Activated B cell treated with CpG ODN at 0.5 μM for 24 hours (primary cell): ENCODE measurements at regions not wholly inside any gene's neighbourhood (a gene's known extent, or its start where the extent isn't known, plus 50 kb on each side); places are given as distances from the start of the nearest gene placed in this dataset.
"Not testable (repeated sequence)": the region's sequence is repeated elsewhere in the genome, so short reads cannot be mapped to it uniquely, and the experiment has no call there.

ENCODE experiments used
- ATAC-seq: fragments of 200-7000 bp; cut with Tn5 transposase; one replicate; pipeline ENCODE4 v1.10.0; 2021; ENCODE audit warnings: low read depth, mild to moderate bottlenecking, moderate library complexity
- CTCF ChIA-PET: fragments of 350-600 bp; sonication (Branson Sonifier 250); formaldehyde crosslinking; loops from one replicate; lab custom pipeline; 2021; ENCODE audit warnings: antibody characterized with exemption; lab: Charles Lee
- POLR2A ChIA-PET: fragments of 350-600 bp; sonication (Branson Sonifier 250); formaldehyde crosslinking; loops from one replicate; lab custom pipeline; 2021; ENCODE audit warnings: antibody characterized with exemption; lab: Charles Lee
- DNase-seq: peaks from one replicate; pipeline ENCODE4 v3.0.0; 2022
- H3K27ac Mint-ChIP-seq: one replicate; pipeline ENCODE4 v1.8.0; 2020; ENCODE audit warnings: mixed read lengths
- H3K27me3 Mint-ChIP-seq: one replicate; pipeline ENCODE4 v1.8.0; 2021; ENCODE audit warnings: mixed read lengths
- H3K36me3 Mint-ChIP-seq: one replicate; pipeline ENCODE4 v1.8.0; 2021; ENCODE audit warnings: low read depth, mixed read lengths
- H3K4me1 Mint-ChIP-seq: one replicate; pipeline ENCODE4 v1.8.0; 2021; ENCODE audit warnings: mixed read lengths
- H3K4me3 Mint-ChIP-seq: one replicate; pipeline ENCODE4 v1.8.0; 2020; ENCODE audit warnings: mild to moderate bottlenecking, mixed read lengths
- H3K9me3 Mint-ChIP-seq: one replicate; pipeline ENCODE4 v1.8.0; 2020; ENCODE audit warnings: mixed read lengths
- CTCF ChIP-seq: fragments of 200-600 bp; IDR thresholded peaks from one replicate; pipeline ENCODE4 v1.8.0; 2022; ENCODE audit warnings: antibody characterized with exemption, mild to moderate bottlenecking
- intact Hi-C: fragments of 100-400 bp; cut with micrococcal nuclease; formaldehyde crosslinking; loops from one replicate; pipeline ENCODE4 v1.15.1; 2024

- ChIA-PET POLR2A (no interaction called here), CTCF (no interaction called here)
- Mint-ChIP-seq H3K4me3 (no peak overlapping the region), H3K4me1 (no peaks in the 10 kb centered on the region), H3K27ac (no peak overlapping the region), H3K36me3 (no peaks in the 10 kb centered on the region), H3K9me3 (no peaks in the 10 kb centered on the region), H3K27me3 (no peaks in the 10 kb centered on the region)
- ATAC-seq (no peak), DNase-seq (no peak)
- intact Hi-C loops, result no loop called here
- no peak for TF ChIP-seq CTCF
Observed at GRCh38 chr20:52034581-52034980, 157.0 kb downstream of the ZFP64 start.

GRCh38 chr20:52033313-52033712 is 158.3 kb downstream of the ZFP64 start:
- Mint-ChIP-seq H3K4me1 (no peaks in the 10 kb centered on the region), H3K27ac (no peak overlapping the region), H3K36me3 (no peaks in the 10 kb centered on the region), H3K27me3 (no peaks in the 10 kb centered on the region), H3K9me3 (no peaks in the 10 kb centered on the region), H3K4me3 (no peak overlapping the region)
- no peak for DNase-seq
- intact Hi-C loops, result no loop called here
- TF ChIP-seq CTCF, result no peak
- CTCF ChIA-PET, result no interaction called here
- ATAC-seq, result no peak
- POLR2A ChIA-PET, result no interaction called here

GRCh38 chr20:52032304-52032683 is 159.3 kb downstream of the ZFP64 start:
- intact Hi-C loops, H3K27ac Mint-ChIP-seq, H3K9me3 Mint-ChIP-seq, H3K36me3 Mint-ChIP-seq, H3K27me3 Mint-ChIP-seq, H3K4me1 Mint-ChIP-seq, CTCF ChIA-PET, H3K4me3 Mint-ChIP-seq, POLR2A ChIA-PET, DNase-seq, ATAC-seq: not testable (repeated sequence)

GRCh38 chr20:52031563-52032303 is 159.8 kb downstream of the ZFP64 start:
- intact Hi-C loops, result no loop called here
- no peaks in the 10 kb centered on the region for H3K9me3 Mint-ChIP-seq
- no peak overlapping the region for H3K4me3 Mint-ChIP-seq
- no peaks in the 10 kb centered on the region for H3K36me3 Mint-ChIP-seq
- POLR2A ChIA-PET, result no interaction called here
- no peak for DNase-seq
- H3K4me1 Mint-ChIP-seq, result no peaks in the 10 kb centered on the region
- no peak for ATAC-seq
- no peak overlapping the region for H3K27ac Mint-ChIP-seq
- no peak for TF ChIP-seq CTCF
- CTCF ChIA-PET, result no interaction called here
- H3K27me3 Mint-ChIP-seq, result no peaks in the 10 kb centered on the region

GRCh38 chr20:52031206-52031562 is 160.4 kb downstream of the ZFP64 start:
- H3K27ac Mint-ChIP-seq, result no peak overlapping the region
- H3K36me3 Mint-ChIP-seq, result no peaks in the 10 kb centered on the region
- ChIA-PET POLR2A (no interaction called here), CTCF (no interaction called here)
- ATAC-seq (no peak), DNase-seq (no peak)
- TF ChIP-seq CTCF, result no peak
- H3K9me3 Mint-ChIP-seq, result no peaks in the 10 kb centered on the region
- no peaks in the 10 kb centered on the region for H3K4me1 Mint-ChIP-seq
- intact Hi-C loops, result no loop called here
- H3K27me3 Mint-ChIP-seq, result no peaks in the 10 kb centered on the region
- H3K4me3 Mint-ChIP-seq, result no peak overlapping the region

GRCh38 chr20:52029129-52029528 is 162.4 kb downstream of the ZFP64 start:
- intact Hi-C loops, CTCF ChIA-PET, H3K9me3 Mint-ChIP-seq, H3K27ac Mint-ChIP-seq, H3K27me3 Mint-ChIP-seq, ATAC-seq, POLR2A ChIA-PET, H3K36me3 Mint-ChIP-seq, DNase-seq, H3K4me3 Mint-ChIP-seq, H3K4me1 Mint-ChIP-seq: not testable (repeated sequence)
